HCT116 (cell line): ENCODE measurements at regions not wholly inside any gene's neighbourhood (a gene's known extent, or its start where the extent isn't known, plus 50 kb on each side); places are given as distances from the start of the nearest gene placed in this dataset.

ENCODE experiments used
- ATAC-seq: fragments of 200-7000 bp; cut with Tn5 transposase; 2 replicates; pipeline ENCODE4 v1.9.1; 2020; ENCODE audit warnings: mild to moderate bottlenecking, moderate library complexity
- BruUV-seq: library from RNA; stranded (reverse); fragments of 400-500 nt; replicated peaks from 2 replicates; lab custom pipeline; 2021; lab: Mats Ljungman, UMichigan
- CTCF ChIA-PET: fragments of 300-600 bp; sonication (Branson Sonifier 250); formaldehyde crosslinking; loops from one replicate; lab custom pipeline; 2021; ENCODE audit warnings: antibody characterized with exemption; lab: Charles Lee
- POLR2A ChIA-PET: fragments of 300-600, 350-600 bp; sonication (Branson Sonifier 250); formaldehyde crosslinking; loops from one replicate; lab custom pipeline; 2021; ENCODE audit warnings: antibody characterized with exemption; lab: Charles Lee
- RAD21 ChIA-PET, 2 experiments: fragments of 300-600 bp; sonication (Branson Sonifier 250); formaldehyde crosslinking; loops; one replicate each; lab custom pipeline; 2023; ENCODE audit warnings: low total read pairs in 2 of 2; ENCODE audit not compliant: uncharacterized antibody in 2 of 2, unreplicated experiment in 2 of 2, low non-redundant PET in 1 of 2; lab: Charles Lee
- DNase-seq: peaks from one replicate; pipeline ENCODE4 v3.0.0-alpha.2; 2010; ENCODE audit warnings: low read depth, low spot score
- H2AFZ ChIP-seq: fragments of 200-600 bp; shearing (Covaris generic), sonication (generic); 2 replicates; pipeline ENCODE4 v1.6.1; 2017; ENCODE audit warnings: low read depth, mixed run types, mixed read lengths, antibody characterized with exemption, low read length; ENCODE audit not compliant: poor library complexity, severe bottlenecking
- H3K27ac ChIP-seq: 2 replicates; pipeline ENCODE4 v1.5.1; 2012; ENCODE audit warnings: low read depth, low read length
- H3K27me3 ChIP-seq: fragments of 200-600 bp; sonication (generic); 2 replicates; pipeline ENCODE4 v1.6.1; 2016; ENCODE audit warnings: mixed run types, low read length, mixed read lengths; ENCODE audit not compliant: insufficient read depth
- H3K36me3 ChIP-seq, 2 experiments: fragments of 200-500 bp in 1 of 2; fragments of 200-600 bp in 1 of 2; sonication (Bioruptor generic) in 1 of 2; sonication (generic) in 1 of 2; 2 replicates each; pipeline versions ENCODE4 v1.5.1 to v1.6.1; 2014 to 2016; ENCODE audit warnings: low read length in 2 of 2, inconsistent platforms in 1 of 2, mixed read lengths in 1 of 2, mixed run types in 1 of 2; ENCODE audit not compliant: insufficient read depth in 2 of 2, control insufficient read depth in 1 of 2
- H3K4me1 ChIP-seq, 2 experiments: fragments of 200-600 bp in 1 of 2; sonication (generic) in 1 of 2; 2 replicates each; pipeline versions ENCODE4 v1.5.1 to v1.6.1; 2012 to 2017; ENCODE audit warnings: low read length in 2 of 2, inconsistent platforms in 1 of 2, mild to moderate bottlenecking in 1 of 2, mixed read lengths in 1 of 2, mixed run types in 1 of 2, moderate library complexity in 1 of 2; ENCODE audit not compliant: insufficient read depth in 2 of 2, control insufficient read depth in 1 of 2
- H3K4me2 ChIP-seq: fragments of 200-600 bp; sonication (generic); 2 replicates; pipeline ENCODE4 v1.6.1; 2017; ENCODE audit warnings: mixed run types, low read length, mixed read lengths
- H3K4me3 ChIP-seq, 2 experiments: fragments of 200-600 bp in 1 of 2; sonication (generic) in 1 of 2; replicated peaks in 1 of 2; 2 replicates each; pipeline ENCODE4 v1.5.1; 2011 to 2016; ENCODE audit warnings: low read length in 2 of 2, control low read depth in 1 of 2, low read depth in 1 of 2, mild to moderate bottlenecking in 1 of 2, mixed read lengths in 1 of 2, mixed run types in 1 of 2
- H3K79me2 ChIP-seq: fragments of 200-600 bp; sonication (generic); 2 replicates; pipeline ENCODE4 v1.6.1; 2017; ENCODE audit warnings: mild to moderate bottlenecking, mixed run types, low read length, moderate library complexity, mixed read lengths; ENCODE audit not compliant: insufficient read depth
- H3K9ac ChIP-seq: fragments of 200-600 bp; sonication (generic); 2 replicates; pipeline ENCODE4 v1.6.1; 2016; ENCODE audit warnings: low read length, mixed read lengths
- H3K9me2 ChIP-seq: fragments of 200-600 bp; sonication (generic), shearing (Covaris generic); 2 replicates; pipeline ENCODE4 v1.6.1; 2017; ENCODE audit warnings: mixed run types, mild to moderate bottlenecking, moderate library complexity; ENCODE audit not compliant: insufficient read depth
- H3K9me3 ChIP-seq, 2 experiments: fragments of 200-500 bp in 1 of 2; fragments of 200-600 bp in 1 of 2; sonication (Bioruptor generic) in 1 of 2; sonication (generic) in 1 of 2; 2 replicates each; pipeline ENCODE4 v1.6.1; 2014 to 2017; ENCODE audit warnings: low read length in 2 of 2, mixed read lengths in 2 of 2, inconsistent platforms in 1 of 2, low read depth in 1 of 2, mild to moderate bottlenecking in 1 of 2, mixed run types in 1 of 2, moderate library complexity in 1 of 2; ENCODE audit not compliant: control insufficient read depth in 1 of 2, insufficient read depth in 1 of 2
- H4K20me1 ChIP-seq: fragments of 200-600 bp; sonication (generic), shearing (Covaris generic); 2 replicates; pipeline ENCODE4 v1.6.1; 2017; ENCODE audit warnings: mixed run types, mild to moderate bottlenecking, moderate library complexity; ENCODE audit not compliant: insufficient read depth
- CBX3 ChIP-seq: IDR thresholded peaks from 2 replicates; pipeline ENCODE4 v1.6.1; 2012; ENCODE audit warnings: low read depth
- CEBPB ChIP-seq: IDR thresholded peaks from 2 replicates; pipeline ENCODE4 v1.6.1; 2012; ENCODE audit warnings: low read depth
- EGR1 ChIP-seq: IDR thresholded peaks from 2 replicates; pipeline ENCODE4 v1.6.1; 2012; ENCODE audit warnings: low read depth
- EZH2 ChIP-seq: fragments of 200-600 bp; sonication (generic); IDR thresholded peaks from 2 replicates; pipeline ENCODE4 v1.6.1; 2017; ENCODE audit warnings: antibody characterized with exemption, mixed run types
- EZH2phosphoT487 ChIP-seq: fragments of 200-600 bp; IDR thresholded peaks from 2 replicates; pipeline ENCODE4 v1.6.1; 2018; ENCODE audit warnings: antibody characterized with exemption, borderline replicate concordance
- FOSL1 ChIP-seq: IDR thresholded peaks from 2 replicates; pipeline ENCODE4 v1.6.1; 2012; ENCODE audit warnings: low read depth
- JUND ChIP-seq: IDR thresholded peaks from 2 replicates; pipeline ENCODE4 v1.6.1; 2012
- POLR2A ChIP-seq: IDR thresholded peaks from 2 replicates; pipeline ENCODE4 v1.7.0; 2011; ENCODE audit warnings: borderline replicate concordance; ENCODE audit not compliant: insufficient read depth, insufficient read length; ENCODE audit errors: extremely low read depth
- POLR2AphosphoS5 ChIP-seq: IDR thresholded peaks from 2 replicates; pipeline ENCODE4 v1.6.1; 2011; ENCODE audit warnings: mild to moderate bottlenecking, low read depth, low read length, moderate library complexity
- RAD21 ChIP-seq: IDR thresholded peaks from 2 replicates; pipeline ENCODE4 v1.6.1; 2012; ENCODE audit warnings: low read depth, mild to moderate bottlenecking
- SRF ChIP-seq: IDR thresholded peaks from 2 replicates; pipeline ENCODE4 v1.6.1; 2012; ENCODE audit warnings: low read depth
- TCF7L2 ChIP-seq: IDR thresholded peaks from 2 replicates; pipeline ENCODE4 v1.7.0; 2011; ENCODE audit warnings: borderline replicate concordance, inconsistent platforms; ENCODE audit not compliant: insufficient read depth, insufficient read length; ENCODE audit errors: extremely low read depth
- YY1 ChIP-seq: IDR thresholded peaks from 2 replicates; pipeline ENCODE4 v1.6.1; 2011; ENCODE audit warnings: low read length, low read depth, moderate library complexity, mild to moderate bottlenecking; ENCODE audit not compliant: insufficient replicate concordance; ENCODE audit errors: extremely low read depth
- ZFX ChIP-seq: fragments of 450-650 bp; IDR thresholded peaks from 2 replicates; pipeline ENCODE4 v1.6.1; 2017
- ZNF274 ChIP-seq: fragments of 200-500 bp; sonication (Bioruptor generic); IDR thresholded peaks from 2 replicates; pipeline ENCODE4 v1.6.1; 2014; ENCODE audit warnings: mild to moderate bottlenecking, low read depth, low read length, inconsistent platforms
- intact Hi-C: fragments of 100-400 bp; cut with micrococcal nuclease; formaldehyde crosslinking; loops from 2 replicates; pipeline ENCODE4 v1.10.0; 2022
- TF ChIP-seq, protein P1 (sequence below): IDR thresholded peaks from 2 replicates; pipeline ENCODE4 v1.6.1; 2011; ENCODE audit warnings: mild to moderate bottlenecking, low read length, moderate library complexity; ENCODE audit not compliant: insufficient replicate concordance; ENCODE audit errors: extremely low read depth
- TF ChIP-seq, protein P2 (sequence below), 3 experiments: fragments of 200-600 bp in 1 of 3; sonication (generic) in 1 of 3; IDR thresholded peaks in 2 of 3; conservative IDR thresholded peaks in 1 of 3; 2 replicates each; pipeline ENCODE4 v1.5.1; 2012 to 2017; ENCODE audit warnings: low read depth in 2 of 3, low read length in 2 of 3, antibody characterized with exemption in 1 of 3, borderline replicate concordance in 1 of 3, control low read depth in 1 of 3, mild to moderate bottlenecking in 1 of 3, mixed read lengths in 1 of 3, mixed run types in 1 of 3, moderate library complexity in 1 of 3; ENCODE audit not compliant: insufficient read depth in 1 of 3

DNA sequence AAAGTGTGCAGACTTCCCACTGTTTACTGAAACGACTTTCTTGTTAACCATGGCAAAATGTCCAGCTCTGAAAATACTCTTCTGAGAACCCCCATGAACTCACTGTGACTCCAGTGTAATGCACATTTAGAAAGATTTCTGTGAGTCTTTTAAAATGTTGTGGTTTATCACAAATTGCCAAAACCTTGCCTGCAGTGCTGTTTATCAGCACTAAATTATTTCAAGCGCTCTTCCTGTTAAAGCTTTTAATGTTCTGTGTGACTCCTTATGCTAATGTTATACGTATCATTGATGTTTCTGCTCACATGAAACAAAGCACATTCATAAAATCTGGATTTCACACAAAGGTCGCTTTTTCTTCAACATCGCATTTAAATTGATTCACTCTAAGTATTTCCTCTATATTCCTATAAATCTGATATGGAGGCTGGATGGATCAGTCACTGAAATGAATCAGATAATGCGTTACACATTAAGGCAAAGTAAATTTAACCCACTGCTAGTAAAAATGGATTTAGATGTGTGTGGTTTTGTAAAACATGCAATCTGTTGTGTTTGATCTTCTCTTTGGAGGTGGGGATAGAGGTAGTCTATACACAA lies 521.2 kb downstream of the NYAP2 start:
- H2AFZ ChIP-seq = no peak overlapping the region
- no peaks in the 10 kb centered on the region for H4K20me1 ChIP-seq
- H3K4me1 ChIP-seq = no peaks in the 10 kb centered on the region
- no peak overlapping the region for H3K4me2 ChIP-seq
- TF ChIP-seq ZFX = no peak
- TF ChIP-seq EGR1 = no peak
- no peak for TF ChIP-seq EZH2phosphoT487
- TF ChIP-seq FOSL1 = no peak
- TF ChIP-seq CEBPB = no peak
- no peak for TF ChIP-seq EZH2
- no peak for TF ChIP-seq TCF7L2
- no peak overlapping the region for H3K4me3 ChIP-seq
- ATAC-seq = no peak
- POLR2A ChIA-PET = no interaction called here
- intact Hi-C loops = no loop called here
- no peak for DNase-seq
- no peaks in the 10 kb centered on the region for H3K27me3 ChIP-seq
- H3K27ac ChIP-seq = no peak overlapping the region
- H3K79me2 ChIP-seq = no peaks in the 10 kb centered on the region
- no peak overlapping the region for H3K9ac ChIP-seq
- RAD21 ChIA-PET = no interaction called here
- BruUV-seq = no TSS peak
- H3K36me3 ChIP-seq = no peaks in the 10 kb centered on the region
- no peaks in the 10 kb centered on the region; a peak in 1 of 4 replicates for H3K9me3 ChIP-seq
- CTCF ChIA-PET = no interaction called here
- H3K9me2 ChIP-seq = no peaks in the 10 kb centered on the region

DNA sequence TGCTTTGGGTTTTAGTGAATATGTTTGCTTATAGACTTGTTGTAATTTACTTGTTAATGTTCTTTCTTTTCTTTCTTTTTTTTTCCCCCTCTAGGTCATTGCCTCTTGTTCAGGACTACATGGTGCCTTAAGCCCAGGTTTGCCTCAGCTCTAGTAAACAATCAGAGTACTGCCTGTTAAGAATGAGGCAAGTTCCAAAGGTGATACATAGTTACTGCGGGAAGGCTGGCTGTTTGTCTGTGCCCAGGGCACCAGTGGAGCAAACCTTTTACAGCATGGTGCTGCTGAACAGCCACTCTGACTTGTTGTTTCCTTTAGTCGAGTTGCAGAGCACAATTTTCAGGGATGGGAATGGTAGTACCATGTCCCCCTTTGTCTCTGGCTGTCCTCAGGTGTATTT lies 517.2 kb downstream of the NYAP2 start:
- no peaks in the 10 kb centered on the region for H4K20me1 ChIP-seq
- POLR2A ChIA-PET = no interaction called here
- RAD21 ChIA-PET = no interaction called here
- intact Hi-C loops = no loop called here
- no peaks in the 10 kb centered on the region for H3K79me2 ChIP-seq
- H3K9me3 ChIP-seq = no peaks in the 10 kb centered on the region; a peak in 1 of 4 replicates
- no peak overlapping the region for H2AFZ ChIP-seq
- TF ChIP-seq JUND (no peak), ZNF274 (no peak), POLR2AphosphoS5 (no peak), RAD21 (no peak), CEBPB (no peak), CBX3 (no peak), EZH2phosphoT487 (no peak), ZFX (no peak), SRF (no peak), FOSL1 (no peak), YY1 (no peak), POLR2A (no peak)
- TF ChIP-seq, protein P1, sequence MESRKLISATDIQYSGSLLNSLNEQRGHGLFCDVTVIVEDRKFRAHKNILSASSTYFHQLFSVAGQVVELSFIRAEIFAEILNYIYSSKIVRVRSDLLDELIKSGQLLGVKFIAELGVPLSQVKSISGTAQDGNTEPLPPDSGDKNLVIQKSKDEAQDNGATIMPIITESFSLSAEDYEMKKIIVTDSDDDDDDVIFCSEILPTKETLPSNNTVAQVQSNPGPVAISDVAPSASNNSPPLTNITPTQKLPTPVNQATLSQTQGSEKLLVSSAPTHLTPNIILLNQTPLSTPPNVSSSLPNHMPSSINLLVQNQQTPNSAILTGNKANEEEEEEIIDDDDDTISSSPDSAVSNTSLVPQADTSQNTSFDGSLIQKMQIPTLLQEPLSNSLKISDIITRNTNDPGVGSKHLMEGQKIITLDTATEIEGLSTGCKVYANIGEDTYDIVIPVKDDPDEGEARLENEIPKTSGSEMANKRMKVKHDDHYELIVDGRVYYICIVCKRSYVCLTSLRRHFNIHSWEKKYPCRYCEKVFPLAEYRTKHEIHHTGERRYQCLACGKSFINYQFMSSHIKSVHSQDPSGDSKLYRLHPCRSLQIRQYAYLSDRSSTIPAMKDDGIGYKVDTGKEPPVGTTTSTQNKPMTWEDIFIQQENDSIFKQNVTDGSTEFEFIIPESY = no peak
- TF ChIP-seq, protein P2, sequence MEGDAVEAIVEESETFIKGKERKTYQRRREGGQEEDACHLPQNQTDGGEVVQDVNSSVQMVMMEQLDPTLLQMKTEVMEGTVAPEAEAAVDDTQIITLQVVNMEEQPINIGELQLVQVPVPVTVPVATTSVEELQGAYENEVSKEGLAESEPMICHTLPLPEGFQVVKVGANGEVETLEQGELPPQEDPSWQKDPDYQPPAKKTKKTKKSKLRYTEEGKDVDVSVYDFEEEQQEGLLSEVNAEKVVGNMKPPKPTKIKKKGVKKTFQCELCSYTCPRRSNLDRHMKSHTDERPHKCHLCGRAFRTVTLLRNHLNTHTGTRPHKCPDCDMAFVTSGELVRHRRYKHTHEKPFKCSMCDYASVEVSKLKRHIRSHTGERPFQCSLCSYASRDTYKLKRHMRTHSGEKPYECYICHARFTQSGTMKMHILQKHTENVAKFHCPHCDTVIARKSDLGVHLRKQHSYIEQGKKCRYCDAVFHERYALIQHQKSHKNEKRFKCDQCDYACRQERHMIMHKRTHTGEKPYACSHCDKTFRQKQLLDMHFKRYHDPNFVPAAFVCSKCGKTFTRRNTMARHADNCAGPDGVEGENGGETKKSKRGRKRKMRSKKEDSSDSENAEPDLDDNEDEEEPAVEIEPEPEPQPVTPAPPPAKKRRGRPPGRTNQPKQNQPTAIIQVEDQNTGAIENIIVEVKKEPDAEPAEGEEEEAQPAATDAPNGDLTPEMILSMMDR (IDR thresholded peaks at IDR 0.05 in 2 of 3, conservative IDR thresholded peaks at IDR 0.05 in 1 of 3; ENCODE audit: borderline replicate concordance in 1 of 3, insufficient read depth in 1 of 3, low read depth in 2 of 3, low read length in 2 of 3) = no peak
- TF ChIP-seq, all 23 proteins: peak for 0
- Histone ChIP-seq H3K4me2 (no peak overlapping the region), H3K4me3 (no peak overlapping the region), H3K9ac (no peak overlapping the region), H3K27me3 (no peaks in the 10 kb centered on the region), H3K36me3 (no peaks in the 10 kb centered on the region), H3K9me2 (no peaks in the 10 kb centered on the region), H3K4me1 (no peaks in the 10 kb centered on the region), H3K27ac (no peak overlapping the region)
- CTCF ChIA-PET = no interaction called here
- ATAC-seq = no peak
- no peak for DNase-seq
- no TSS peak for BruUV-seq
